Keratinocyte (primary cell): ENCODE measurements at regions not wholly inside any gene's neighbourhood (a gene's known extent, or its start where the extent isn't known, plus 50 kb on each side); places are given as distances from the start of the nearest gene placed in this dataset.

Experiments
- DNase-seq: peaks from one replicate; pipeline ENCODE4 v3.0.0-alpha.2; 2011; ENCODE audit warnings: low read depth, missing footprints, low spot score
- FAIRE-seq: peaks from 2 replicates; lab custom pipeline; 2011; peaks lifted over from hg19 to GRCh38; lab: Jason Lieb, UNC
- H2AFZ ChIP-seq: 2 replicates; pipeline ENCODE4 v1.6.0; 2012; ENCODE audit warnings: low read length, control low read depth, inconsistent platforms; ENCODE audit not compliant: control insufficient read depth
- H3K27ac ChIP-seq: 2 replicates; pipeline ENCODE4 v1.5.1; 2011; ENCODE audit warnings: low read length; ENCODE audit not compliant: control insufficient read depth, insufficient read depth
- H3K27me3 ChIP-seq: 3 replicates; pipeline ENCODE4 v1.6.0; 2011; ENCODE audit warnings: low read length; ENCODE audit not compliant: control insufficient read depth, insufficient read depth; ENCODE audit errors: extremely low read depth
- H3K36me3 ChIP-seq, 2 experiments: 2 replicates in 1 of 2; 3 replicates in 1 of 2; pipeline ENCODE4 v1.5.1; 2011; ENCODE audit warnings: low read length in 2 of 2, mild to moderate bottlenecking in 1 of 2; ENCODE audit not compliant: control insufficient read depth in 2 of 2, insufficient read depth in 2 of 2; ENCODE audit errors: extremely low read depth in 1 of 2
- H3K4me1 ChIP-seq: 3 replicates; pipeline ENCODE4 v1.5.1; 2011; ENCODE audit warnings: low read length; ENCODE audit not compliant: control insufficient read depth, insufficient read depth; ENCODE audit errors: extremely low read depth
- H3K4me2 ChIP-seq: 3 replicates; pipeline ENCODE4 v1.6.0; 2011; ENCODE audit warnings: low read depth, low read length; ENCODE audit not compliant: control insufficient read depth, insufficient read depth; ENCODE audit errors: extremely low read depth
- H3K4me3 ChIP-seq, 3 experiments: fragments of 200-600 bp in 1 of 3; sonication (generic) in 1 of 3; 2 replicates in 2 of 3; 3 replicates in 1 of 3; pipeline ENCODE4 v1.5.1; 2011 to 2016; ENCODE audit warnings: low read length in 3 of 3, mild to moderate bottlenecking in 3 of 3, control low read depth in 2 of 3, inconsistent platforms in 1 of 3, low read depth in 1 of 3, mixed read lengths in 1 of 3, mixed run types in 1 of 3, moderate library complexity in 1 of 3; ENCODE audit not compliant: control insufficient read depth in 2 of 3, insufficient read depth in 2 of 3; ENCODE audit errors: extremely low read depth in 1 of 3
- H3K79me2 ChIP-seq: 2 replicates; pipeline ENCODE4 v1.6.0; 2012; ENCODE audit warnings: low read length; ENCODE audit not compliant: control insufficient read depth, insufficient read depth
- H3K9ac ChIP-seq: 3 replicates; pipeline ENCODE4 v1.6.0; 2011; ENCODE audit warnings: low read length; ENCODE audit not compliant: control insufficient read depth, insufficient read depth; ENCODE audit errors: extremely low read depth
- H3K9me1 ChIP-seq: 3 replicates; pipeline ENCODE4 v1.6.0; 2011; ENCODE audit warnings: low read length; ENCODE audit not compliant: control insufficient read depth, insufficient read depth; ENCODE audit errors: extremely low read depth
- H3K9me3 ChIP-seq: 2 replicates; pipeline ENCODE4 v1.5.1; 2012; ENCODE audit warnings: low read depth, low read length; ENCODE audit not compliant: control insufficient read depth
- H4K20me1 ChIP-seq: 3 replicates; pipeline ENCODE4 v1.6.0; 2011; ENCODE audit warnings: low read length; ENCODE audit not compliant: control insufficient read depth, insufficient read depth; ENCODE audit errors: extremely low read depth
- CTCF ChIP-seq, 3 experiments: IDR thresholded peaks in 1 of 3; conservative IDR thresholded peaks in 1 of 3; optimal IDR thresholded peaks in 1 of 3; 2 replicates in 2 of 3; 3 replicates in 1 of 3; pipeline versions ENCODE3 to v1.5.1; 2011; ENCODE audit warnings: low read length in 3 of 3, mild to moderate bottlenecking in 3 of 3, moderate library complexity in 2 of 3, control low read depth in 1 of 3, inconsistent platforms in 1 of 3; ENCODE audit not compliant: insufficient read depth in 2 of 3; ENCODE audit errors: extremely low read depth in 1 of 3
- EZH2 ChIP-seq: IDR thresholded peaks from one replicate; pipeline ENCODE4 v1.6.1; 2012; ENCODE audit warnings: inconsistent platforms, mild to moderate bottlenecking, low read length, moderate library complexity
- dilution Hi-C: fragments of 300-500 bp; cut with MboI; formaldehyde crosslinking; loops from one replicate; pipeline ENCODE4 v1.7.0; 2020; ENCODE audit warnings: low sequenced_read_pairs; ENCODE audit not compliant: extremely low pct_ligation_motif_present

GRCh38 chr11:95404370-95404769 lies 173.4 kb upstream of the SESN3 start:
- H4K20me1 ChIP-seq: no peaks in the 10 kb centered on the region
- H3K27ac ChIP-seq: no peak overlapping the region
- H2AFZ ChIP-seq: no peak overlapping the region
- no peak overlapping the region for H3K4me3 ChIP-seq
- dilution Hi-C loops: no loop called here
- no peaks in the 10 kb centered on the region for H3K9me1 ChIP-seq
- H3K4me1 ChIP-seq: no peaks in the 10 kb centered on the region
- H3K79me2 ChIP-seq: no peaks in the 10 kb centered on the region
- no peaks in the 10 kb centered on the region for H3K27me3 ChIP-seq
- FAIRE-seq: no peak
- no peaks in the 10 kb centered on the region for H3K36me3 ChIP-seq
- H3K9me3 ChIP-seq: no peaks in the 10 kb centered on the region
- H3K4me2 ChIP-seq: no peak overlapping the region
- TF ChIP-seq EZH2: no peak
- no peak for TF ChIP-seq CTCF (optimal IDR thresholded peaks at IDR 0.05 in 1 of 3, IDR thresholded peaks at IDR 0.05 in 1 of 3, conservative IDR thresholded peaks at IDR 0.05 in 1 of 3; ENCODE audit: extremely low read depth in 1 of 3, insufficient read depth in 2 of 3, low read length in 3 of 3)
- DNase-seq: no peak
- H3K9ac ChIP-seq: no peak overlapping the region

GRCh38 chr11:95398437-95399112 lies 167.6 kb upstream of the SESN3 start:
- no peaks in the 10 kb centered on the region for H4K20me1 ChIP-seq
- H3K4me2 ChIP-seq: no peak overlapping the region
- no peaks in the 10 kb centered on the region for H3K27me3 ChIP-seq
- no peak overlapping the region for H3K9ac ChIP-seq
- no peak overlapping the region for H3K27ac ChIP-seq
- H3K36me3 ChIP-seq: no peaks in the 10 kb centered on the region
- dilution Hi-C loops: no loop called here
- H3K9me3 ChIP-seq: no peaks in the 10 kb centered on the region
- FAIRE-seq (no peak), DNase-seq (no peak)
- H3K79me2 ChIP-seq: no peaks in the 10 kb centered on the region
- no peak overlapping the region for H3K4me3 ChIP-seq
- no peaks in the 10 kb centered on the region for H3K9me1 ChIP-seq
- H3K4me1 ChIP-seq: no peaks in the 10 kb centered on the region
- TF ChIP-seq CTCF (optimal IDR thresholded peaks at IDR 0.05 in 1 of 3, IDR thresholded peaks at IDR 0.05 in 1 of 3, conservative IDR thresholded peaks at IDR 0.05 in 1 of 3; ENCODE audit: extremely low read depth in 1 of 3, insufficient read depth in 2 of 3, low read length in 3 of 3) (no peak), EZH2 (no peak)
- no peak overlapping the region for H2AFZ ChIP-seq
